Left renal cortex interstitium (tissue), 4 donors: ENCODE measurements at regions not wholly inside any gene's neighbourhood (a gene's known extent, or its start where the extent isn't known, plus 50 kb on each side); places are given as distances from the start of the nearest gene placed in this dataset.
"Not testable (repeated sequence)": the region's sequence is repeated elsewhere in the genome, so short reads cannot be mapped to it uniquely, and the experiment has no call there.

Experiments
- DNase-seq, 4 donors: peaks; one replicate each; pipeline ENCODE4 v3.0.0-alpha.2; 2013; ENCODE audit warnings: low read depth in 4 of 4, low spot score in 2 of 4, missing footprints in 1 of 4

- DNase-seq: no peak
Measured at GRCh38 chr5:153347611-153348010, 142.9 kb upstream of the GRIA1 start.

GRCh38 chr5:153350175-153350883 is 140.1 kb upstream of the GRIA1 start:
- DNase-seq: no peak

GRCh38 chr5:153352685-153353219 is 137.7 kb upstream of the GRIA1 start:
- DNase-seq: no peak

- no peak for DNase-seq
Measured at GRCh38 chr5:153357493-153358112, 132.9 kb upstream of the GRIA1 start.

- no peak for DNase-seq
Measured at GRCh38 chr5:153358315-153358976, 132.0 kb upstream of the GRIA1 start.

GRCh38 chr5:153360860-153361259 is 129.6 kb upstream of the GRIA1 start:
- DNase-seq: no peak

GRCh38 chr5:153361735-153362409 is 128.6 kb upstream of the GRIA1 start:
- no peak for DNase-seq

- DNase-seq: no peak
Measured at GRCh38 chr5:153365547-153365946, 124.9 kb upstream of the GRIA1 start.

- no peak for DNase-seq
Measured at GRCh38 chr5:153367466-153367865, 123.0 kb upstream of the GRIA1 start.

- no peak for DNase-seq
Measured at GRCh38 chr5:153372425-153373129, 117.9 kb upstream of the GRIA1 start.

- no peak for DNase-seq
Measured at GRCh38 chr5:153373130-153373498, 117.4 kb upstream of the GRIA1 start.

GRCh38 chr5:153381630-153382029 is 108.8 kb upstream of the GRIA1 start:
- DNase-seq: not testable (repeated sequence)

GRCh38 chr5:153390569-153390968 is 99.9 kb upstream of the GRIA1 start:
- no peak for DNase-seq

- no peak for DNase-seq
Measured at GRCh38 chr5:153399595-153399994, 90.9 kb upstream of the GRIA1 start.

- no peak for DNase-seq
Measured at GRCh38 chr5:153400931-153401330, 89.5 kb upstream of the GRIA1 start.

GRCh38 chr5:153402550-153402949 is 87.9 kb upstream of the GRIA1 start:
- DNase-seq: no peak

GRCh38 chr5:153403470-153403869 is 87.0 kb upstream of the GRIA1 start:
- DNase-seq: no peak

GRCh38 chr5:153404747-153405146 is 85.7 kb upstream of the GRIA1 start:
- no peak for DNase-seq

GRCh38 chr5:153421676-153422075 is 68.8 kb upstream of the GRIA1 start:
- DNase-seq: no peak

GRCh38 chr5:153425914-153426313 is 64.6 kb upstream of the GRIA1 start:
- DNase-seq: no peak
